ENCODE measurements at regions not wholly inside any gene's neighbourhood (a gene's known extent, or its start where the extent isn't known, plus 50 kb on each side); places are given as distances from the start of the nearest gene placed in this dataset.

GRCh38 chr19:29372921-29373797 is 152.6 kb upstream of the VSTM2B start:
- TF ChIP-seq CREB1 (IDR thresholded peaks at IDR 0.05; ENCODE audit: low read depth): no peak
- TF ChIP-seq NFIC (IDR thresholded peaks at IDR 0.05): no peak
- TF ChIP-seq YY1 (IDR thresholded peaks at IDR 0.05; ENCODE audit: low read depth): no peak
- TF ChIP-seq REST (IDR thresholded peaks at IDR 0.05; ENCODE audit: low read depth): no peak
- no peak for TF ChIP-seq FOXM1 (IDR thresholded peaks at IDR 0.05; ENCODE audit: borderline replicate concordance, low read depth)
- no peak for TF ChIP-seq MAX (IDR thresholded peaks at IDR 0.05)

- TF ChIP-seq USF1 (IDR thresholded peaks at IDR 0.05) (no peak), REST (IDR thresholded peaks at IDR 0.05; ENCODE audit: low read depth) (no peak)
Observed at GRCh38 chr19:29375429-29376119, 150.2 kb upstream of the VSTM2B start.

- no peak for TF ChIP-seq YY1 (IDR thresholded peaks at IDR 0.05; ENCODE audit: low read depth)
- TF ChIP-seq USF1 (IDR thresholded peaks at IDR 0.05): no peak
- no peak for TF ChIP-seq REST (IDR thresholded peaks at IDR 0.05; ENCODE audit: low read depth)
- no peak for TF ChIP-seq NFIC (IDR thresholded peaks at IDR 0.05)
- TF ChIP-seq EGR1 (IDR thresholded peaks at IDR 0.05): no peak
- TF ChIP-seq CEBPB (IDR thresholded peaks at IDR 0.05): no peak
- no peak for TF ChIP-seq CREB1 (IDR thresholded peaks at IDR 0.05; ENCODE audit: low read depth)
- no peak for TF ChIP-seq TEAD4 (IDR thresholded peaks at IDR 0.05)
- no peak for TF ChIP-seq ZBTB7A (IDR thresholded peaks at IDR 0.05; ENCODE audit: low read depth)
- no peak for TF ChIP-seq TCF12 (IDR thresholded peaks at IDR 0.05; ENCODE audit: low read depth)
- TF ChIP-seq EP300 (IDR thresholded peaks at IDR 0.05; ENCODE audit: borderline replicate concordance): no peak
- TF ChIP-seq RAD21 (IDR thresholded peaks at IDR 0.05; ENCODE audit: low read depth): no peak
- TF ChIP-seq FOXM1 (IDR thresholded peaks at IDR 0.05; ENCODE audit: borderline replicate concordance, low read depth): no peak
- no peak for TF ChIP-seq TAF1 (IDR thresholded peaks at IDR 0.05; ENCODE audit: low read depth)
- TF ChIP-seq MAX (IDR thresholded peaks at IDR 0.05): no peak
Observed at GRCh38 chr19:29376855-29377354, 148.9 kb upstream of the VSTM2B start.

GRCh38 chr19:29378126-29378525 is 147.7 kb upstream of the VSTM2B start:
- no peak for TF ChIP-seq EP300 (IDR thresholded peaks at IDR 0.05; ENCODE audit: borderline replicate concordance)
